HepG2 (cell line): ENCODE measurements at regions not wholly inside any gene's neighbourhood (a gene's known extent, or its start where the extent isn't known, plus 50 kb on each side); places are given as distances from the start of the nearest gene placed in this dataset.

ENCODE experiments used
- DDIT3 ChIP-seq: sonication (generic); formaldehyde crosslinking; IDR thresholded peaks from 2 replicates; pipeline ENCODE4 v1.4.0; 2020; ENCODE audit warnings: mild to moderate bottlenecking, missing genetic modification reagents
- FOXA1 ChIP-seq, 2 experiments: fragments of 450-650 bp in 1 of 2; sonication (generic) in 1 of 2; formaldehyde crosslinking in 1 of 2; IDR thresholded peaks; 2 replicates each; pipeline versions ENCODE4 v1.4.0 to v1.6.1; 2016 to 2020; ENCODE audit warnings: missing genetic modification reagents in 1 of 2
- LRRFIP1 ChIP-seq: sonication (generic); formaldehyde crosslinking; conservative IDR thresholded peaks from 2 replicates; pipeline ENCODE4 v1.4.0; 2020; ENCODE audit warnings: missing genetic modification reagents
- PCBP1 ChIP-seq: fragments of 200-400 bp; formaldehyde crosslinking; IDR thresholded peaks from 2 replicates; pipeline ENCODE4 v1.6.1; 2017; ENCODE audit warnings: mild to moderate bottlenecking, low read depth, low read length, borderline replicate concordance
- RBM22 ChIP-seq: fragments of 200-400 bp; formaldehyde crosslinking; optimal IDR thresholded peaks from 2 replicates; pipeline ENCODE3; 2017; ENCODE audit warnings: mild to moderate bottlenecking, low read length, moderate library complexity
- STAG1 ChIP-seq: sonication (generic); formaldehyde crosslinking; IDR thresholded peaks from 2 replicates; pipeline ENCODE4 v1.4.0; 2020; ENCODE audit warnings: missing genetic modification reagents
- TAF1 ChIP-seq: sonication (generic); formaldehyde crosslinking; IDR thresholded peaks from 2 replicates; pipeline ENCODE4 v1.4.0; 2020; ENCODE audit warnings: missing genetic modification reagents
- TAF15 ChIP-seq: fragments of 200-400 bp; formaldehyde crosslinking; IDR thresholded peaks from one replicate; pipeline ENCODE4 v1.6.1; 2018; ENCODE audit warnings: mild to moderate bottlenecking, low read depth, low read length; ENCODE audit not compliant: poor library complexity, severe bottlenecking
- ZNF543 ChIP-seq: sonication (generic); formaldehyde crosslinking; IDR thresholded peaks from 2 replicates; pipeline ENCODE4 v1.4.0; 2020; ENCODE audit warnings: mild to moderate bottlenecking, missing genetic modification reagents
- ZSCAN5A ChIP-seq: sonication (generic); formaldehyde crosslinking; IDR thresholded peaks from 2 replicates; pipeline ENCODE4 v1.8.0; 2022; ENCODE audit warnings: mild to moderate bottlenecking, missing genetic modification reagents, borderline replicate concordance

GRCh38 chr7:24019841-24020240 is 264.1 kb upstream of the NPY start (continued):
- TF ChIP-seq TAF15 (no peak), DDIT3 (CRISPR knock-in tag) (no peak), LRRFIP1 (CRISPR knock-in tag) (no peak), TAF1 (CRISPR knock-in tag) (no peak), PCBP1 (no peak), ZSCAN5A (CRISPR knock-in tag) (no peak), ZNF543 (no peak), RBM22 (no peak), STAG1 (CRISPR knock-in tag) (no peak), FOXA1 (IDR thresholded peaks at IDR 0.05) (no peak), FOXA1 (CRISPR knock-in tag; IDR thresholded peaks at IDR 0.05) (no peak)
